SW 1271 (cell line): ENCODE measurements at regions not wholly inside any gene's neighbourhood (a gene's known extent, or its start where the extent isn't known, plus 50 kb on each side); places are given as distances from the start of the nearest gene placed in this dataset.

Source experiments
- DNase-seq, 2 experiments: peaks; one replicate each; lab custom pipeline; 2025; lab: John Stamatoyannopoulos, UW

DNA sequence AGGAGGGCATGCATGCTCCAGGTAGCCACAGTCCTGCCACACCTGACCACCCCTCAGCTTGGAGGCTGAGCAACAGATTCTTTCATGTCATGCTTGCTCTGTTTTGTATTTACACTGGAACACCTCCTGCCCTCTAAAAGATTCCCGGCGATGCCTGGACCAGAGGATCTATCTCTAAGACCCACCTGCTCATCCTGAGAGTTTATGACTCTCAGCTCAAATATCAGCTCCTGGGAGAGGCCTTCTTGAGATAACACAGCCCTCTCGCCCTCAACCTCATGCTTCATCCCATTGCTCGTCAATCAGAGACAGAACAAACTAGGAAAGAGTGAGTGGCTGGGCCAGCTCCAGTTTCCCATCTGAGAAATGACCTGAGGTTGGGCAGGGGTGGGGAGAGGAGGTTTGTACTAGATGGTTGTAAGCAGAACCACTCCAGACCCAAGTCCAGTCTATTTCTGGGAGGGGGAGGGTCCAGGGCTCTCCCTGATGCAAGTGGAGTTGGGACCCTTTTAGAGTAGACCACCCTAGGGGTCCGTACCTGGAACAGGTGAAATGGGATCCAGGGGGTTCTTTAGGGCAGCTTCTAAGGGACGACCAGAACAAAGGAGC, 524.5 kb downstream of the MATN1 start:
- DNase-seq = no peak

DNA sequence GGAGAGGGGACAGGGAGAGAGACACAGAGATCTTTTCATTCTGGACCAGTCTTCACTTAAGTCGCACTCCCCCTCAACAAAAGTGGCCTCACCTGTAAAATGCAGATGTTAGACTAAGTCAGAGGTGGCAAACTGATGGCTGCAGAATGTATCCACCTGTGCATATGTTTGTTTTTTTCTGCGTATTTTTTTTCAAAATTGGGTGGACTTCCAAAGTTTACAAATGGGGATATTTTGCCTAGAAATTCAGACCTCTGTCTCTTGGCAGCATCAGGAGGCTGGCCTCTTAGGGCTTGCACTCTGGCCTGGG, 525.0 kb downstream of the MATN1 start:
- no peak for DNase-seq

DNA sequence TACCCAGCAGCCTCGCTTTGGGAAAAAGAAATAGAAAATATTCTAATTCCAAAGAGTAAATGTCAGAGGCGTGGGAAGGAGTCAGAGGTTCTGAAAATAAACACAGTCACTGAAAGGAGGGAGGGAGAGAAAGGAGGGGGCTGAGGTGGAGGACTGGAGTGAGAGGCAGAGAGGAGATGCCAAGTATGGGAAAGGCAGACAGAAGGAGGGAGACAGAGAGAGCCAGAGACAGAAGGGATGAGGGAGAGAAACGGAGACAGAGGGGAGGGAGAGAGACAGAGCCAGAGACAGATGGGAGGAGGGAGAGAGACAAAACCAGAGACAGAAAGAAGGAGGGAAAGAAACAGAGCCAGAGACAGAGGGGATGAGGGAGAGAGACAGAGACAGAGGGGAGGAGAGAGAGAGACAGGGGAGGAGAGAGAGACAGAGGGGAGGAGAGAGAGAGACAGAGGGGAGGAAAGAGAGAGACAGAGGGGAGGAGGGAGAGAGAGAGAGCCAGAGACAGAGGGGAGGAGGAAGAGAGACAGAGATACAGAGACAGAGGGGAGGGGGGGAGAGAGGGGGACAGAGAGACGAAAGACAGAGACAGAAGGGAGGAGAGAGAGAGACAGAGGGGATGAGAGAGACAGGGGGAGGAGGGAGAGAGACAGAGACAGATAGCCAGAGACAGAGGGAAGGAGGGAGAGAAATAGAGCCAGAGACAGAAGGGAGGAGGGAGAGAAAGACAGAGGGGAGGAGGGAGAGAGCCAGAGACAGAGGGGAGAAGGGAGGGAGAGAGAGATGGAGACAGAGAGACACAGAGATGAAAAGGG, 525.5 kb downstream of the MATN1 start:
- DNase-seq = no peak

DNA sequence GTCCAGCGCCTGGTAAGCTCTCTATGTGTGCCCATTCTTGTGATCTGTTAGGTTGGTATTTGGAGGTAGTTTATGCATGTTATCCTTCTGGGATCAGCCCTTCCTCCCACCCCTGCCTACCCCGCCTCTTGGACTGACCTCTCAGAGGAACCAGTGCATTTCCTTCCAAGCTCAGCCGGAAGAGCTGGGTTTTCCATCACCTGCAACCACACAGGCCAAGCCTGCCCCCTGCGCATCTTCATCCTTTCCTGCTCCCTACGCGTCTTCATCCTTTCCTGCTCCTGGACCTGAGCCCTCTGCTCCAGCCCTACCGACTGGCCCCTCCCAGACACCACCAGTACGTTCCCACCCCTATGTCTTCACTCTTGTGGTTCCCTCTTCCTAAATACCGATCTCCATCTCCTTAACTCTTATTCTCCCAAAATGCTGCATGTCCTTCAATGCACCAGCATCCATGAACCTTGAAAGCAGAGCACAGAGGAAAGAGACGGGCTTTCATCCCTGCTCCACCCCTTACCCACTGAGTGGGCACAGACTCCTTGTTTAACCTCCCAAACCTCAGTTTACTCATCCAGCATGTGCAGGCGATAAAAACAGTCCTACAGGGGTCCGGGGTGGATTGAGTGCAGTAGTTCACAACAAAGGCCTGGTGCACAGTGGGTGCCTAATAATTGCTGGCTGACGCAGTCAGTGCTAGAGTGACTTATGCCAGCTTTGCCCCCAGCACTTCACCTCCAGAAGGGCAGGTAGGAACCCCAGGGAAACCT, 526.3 kb downstream of the MATN1 start:
- no peak for DNase-seq

DNA sequence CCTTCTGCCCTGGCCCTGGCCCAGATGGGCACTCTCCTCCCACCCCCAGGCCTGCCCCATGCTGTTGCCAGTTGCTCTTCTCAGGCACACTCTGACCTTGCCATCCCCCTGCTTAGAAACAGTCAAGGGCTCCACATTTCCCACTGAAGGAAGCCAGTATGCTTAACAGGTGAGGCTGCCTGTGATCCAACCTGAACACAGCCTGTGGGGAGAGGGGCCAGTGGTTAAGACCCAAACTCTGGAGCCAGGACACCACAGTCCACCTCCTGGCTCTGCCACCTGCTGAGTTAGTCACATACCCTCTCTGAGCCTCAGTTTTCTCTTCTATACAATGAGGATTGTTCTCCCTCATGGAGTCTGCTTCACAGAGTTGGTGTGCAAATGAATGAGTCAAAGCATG, 526.9 kb downstream of the MATN1 start:
- no peak for DNase-seq

DNA sequence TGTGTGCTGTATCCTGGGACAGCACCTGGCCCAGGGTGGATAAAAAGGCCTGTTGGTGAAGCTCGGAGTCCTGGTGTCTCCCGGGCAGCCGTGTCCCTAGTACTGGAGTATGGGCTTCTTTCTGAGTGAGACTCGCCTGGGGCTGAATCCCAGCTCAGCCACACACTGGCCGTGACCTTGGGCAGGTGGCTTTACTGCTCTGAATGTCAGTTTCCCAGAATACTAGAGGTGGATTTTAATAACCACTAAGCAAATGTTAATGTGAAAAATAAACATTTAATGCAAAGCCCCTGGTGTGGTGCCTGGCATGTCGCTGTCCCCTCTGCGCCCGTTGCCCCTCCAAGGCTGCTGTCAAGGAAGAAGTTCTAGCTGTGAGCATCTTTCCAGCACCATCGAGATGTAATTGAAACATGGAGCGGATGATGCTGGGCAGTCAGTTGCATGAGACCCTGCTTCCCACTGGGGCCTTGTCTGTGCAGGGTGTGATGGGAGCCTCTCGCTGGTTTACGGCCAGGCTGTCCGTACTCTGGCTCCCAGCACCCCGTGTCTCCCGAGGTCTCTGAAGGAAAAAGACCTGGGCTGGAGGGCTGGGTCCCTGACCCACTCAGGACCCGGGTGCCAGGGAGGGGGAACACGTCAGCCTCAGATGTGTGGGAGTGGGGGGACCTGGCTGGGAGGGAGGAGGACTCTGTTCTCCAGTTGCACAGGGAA, 527.8 kb downstream of the MATN1 start:
- no peak for DNase-seq

DNA sequence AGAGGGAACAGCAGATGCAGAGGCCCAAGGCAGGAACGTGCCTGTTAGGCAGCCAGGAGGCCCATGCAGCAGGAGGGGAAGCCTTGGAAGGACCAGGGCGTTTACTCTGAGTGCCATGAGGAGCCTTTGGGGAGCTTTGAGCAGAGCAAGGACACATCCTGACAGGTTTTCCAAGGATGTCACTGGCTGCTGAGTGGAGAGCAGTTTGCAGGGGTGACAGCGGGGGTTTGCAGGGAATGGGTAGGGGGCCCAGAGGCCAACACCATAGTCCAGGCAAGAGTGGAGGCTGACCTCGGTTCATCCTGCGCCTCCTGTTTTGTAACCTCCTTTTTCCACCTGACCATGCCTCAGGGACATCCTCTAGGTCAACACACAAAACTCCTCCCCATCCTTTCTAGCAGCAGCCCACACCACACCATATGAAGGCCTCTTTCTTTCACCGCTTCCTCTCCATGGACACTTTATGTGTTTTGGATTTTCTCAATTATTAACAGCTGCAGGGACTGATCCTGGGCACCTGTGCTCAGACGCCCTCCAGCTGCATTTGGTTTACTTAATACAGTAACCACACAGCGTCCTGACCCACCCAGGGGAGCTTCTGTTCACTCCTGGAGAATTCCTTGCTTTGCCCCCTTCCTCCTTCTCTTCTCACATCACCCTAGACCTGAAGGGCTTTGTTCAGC, 528.5 kb downstream of the MATN1 start:
- DNase-seq = no peak

DNA sequence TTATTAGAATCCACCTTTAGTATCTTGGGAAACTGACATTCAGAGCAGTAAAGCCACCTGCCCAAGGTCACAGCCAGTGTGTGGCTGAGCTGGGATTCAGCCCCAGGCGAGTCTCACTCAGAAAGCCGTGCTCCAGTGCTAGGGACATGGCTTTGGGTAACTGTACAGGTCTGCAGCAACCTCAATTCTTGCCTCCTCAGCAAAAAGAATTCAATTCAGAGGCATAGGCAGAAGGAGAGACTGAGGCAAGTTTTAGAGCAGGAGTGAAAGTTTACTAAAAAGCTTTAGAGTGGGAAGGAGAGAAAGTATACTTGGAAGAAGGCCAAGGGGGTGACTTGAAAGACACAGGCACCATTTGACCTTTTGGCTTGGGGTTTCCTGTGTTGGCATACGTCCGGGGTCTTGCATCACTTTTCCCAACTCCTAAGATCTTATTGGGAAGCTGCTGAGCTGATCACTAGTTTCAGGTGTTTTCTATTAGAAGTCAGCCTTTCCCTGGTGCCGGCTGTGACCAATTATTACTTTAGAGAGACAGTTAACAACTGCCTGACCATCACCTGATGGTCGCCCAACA, 529.3 kb downstream of the MATN1 start:
- DNase-seq = no peak

DNA sequence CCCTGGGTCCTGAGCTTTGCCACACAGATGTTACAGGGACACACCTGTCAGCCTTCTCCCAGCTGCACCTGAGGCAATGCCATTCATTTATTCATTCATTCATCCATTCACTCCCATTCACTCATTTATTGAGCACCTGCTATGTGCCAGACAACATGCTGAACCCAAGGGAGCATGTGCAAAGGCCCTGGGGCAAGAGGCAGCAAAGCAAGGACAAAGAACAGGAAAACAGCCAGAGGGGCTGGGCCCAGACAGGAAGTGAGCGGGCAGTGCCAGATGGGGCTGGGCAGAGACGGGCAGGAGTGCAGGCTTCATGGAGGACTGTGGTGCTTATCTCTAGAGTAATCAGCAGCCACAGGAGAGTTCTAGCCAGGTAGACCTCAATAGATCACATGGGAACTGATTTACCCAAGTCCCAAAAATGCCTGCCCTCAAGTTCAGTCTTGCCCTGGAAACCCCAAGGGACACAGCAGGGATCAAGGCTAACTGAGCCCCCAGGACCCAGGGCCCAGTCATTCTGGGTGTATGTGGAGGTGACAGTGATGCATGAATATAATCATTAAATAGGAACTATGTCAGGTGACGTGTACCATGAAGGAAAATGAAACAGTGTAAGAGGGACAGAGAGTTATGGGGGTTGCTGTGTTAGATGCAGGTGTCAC, 530.3 kb downstream of the MATN1 start:
- DNase-seq = no peak

DNA sequence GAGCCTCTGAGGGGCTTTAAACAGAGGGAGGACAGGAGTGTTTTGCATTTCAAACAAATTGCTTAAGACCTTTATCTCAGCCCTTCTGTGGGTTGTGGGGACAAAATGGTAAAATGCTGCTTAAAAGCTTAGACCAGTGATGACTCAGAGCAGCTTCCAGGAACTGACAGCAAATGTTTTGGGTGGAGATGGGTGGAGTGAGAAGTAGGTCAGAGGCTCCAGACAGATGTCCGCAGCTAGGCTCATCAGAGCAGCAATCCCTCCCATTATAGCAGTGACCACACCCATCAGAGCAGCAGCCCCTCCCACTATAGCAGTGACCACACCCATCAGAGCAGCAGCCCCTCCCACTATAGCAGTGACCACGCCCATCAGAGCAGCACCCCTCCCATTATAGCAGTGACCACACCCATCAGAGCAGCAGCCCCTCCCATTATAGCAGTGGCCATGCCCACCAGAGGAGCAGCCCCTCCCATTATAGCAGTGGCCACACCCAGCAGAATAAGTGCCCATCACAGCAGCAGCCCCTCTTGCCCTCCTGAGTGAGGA, 532.2 kb downstream of the MATN1 start:
- peak; percentile 6 to 46 for DNase-seq

DNA sequence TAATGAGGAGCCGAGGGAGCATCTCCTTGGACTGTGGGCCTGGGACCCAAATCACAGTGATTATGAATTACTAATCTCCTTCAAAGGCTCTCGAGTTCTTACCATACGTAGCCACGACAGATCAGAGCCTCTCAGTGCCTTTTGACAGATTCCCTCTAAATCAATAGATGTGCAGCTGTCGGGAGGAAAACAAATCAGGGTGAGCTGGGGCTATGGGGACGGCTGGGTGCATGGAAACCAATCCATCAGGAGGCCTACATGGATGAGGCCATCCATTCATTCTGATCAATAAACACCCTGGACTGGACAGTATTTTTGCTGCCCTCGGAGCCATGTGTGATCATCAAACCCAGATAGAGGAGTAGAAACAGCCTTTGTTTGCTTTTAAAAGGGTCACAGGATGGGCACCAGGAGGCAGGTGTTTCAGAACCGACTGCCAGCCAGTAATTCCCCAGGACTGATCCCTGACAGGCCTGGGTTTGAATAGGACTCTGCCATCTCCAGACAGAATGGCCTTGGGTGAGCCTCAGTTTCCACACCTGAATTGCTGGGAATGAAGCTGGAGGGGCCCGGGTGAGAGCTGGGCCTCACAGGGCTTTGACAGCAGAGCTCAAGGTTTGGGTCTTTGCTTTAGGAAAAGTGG, 532.8 kb downstream of the MATN1 start:
- no peak for DNase-seq

DNA sequence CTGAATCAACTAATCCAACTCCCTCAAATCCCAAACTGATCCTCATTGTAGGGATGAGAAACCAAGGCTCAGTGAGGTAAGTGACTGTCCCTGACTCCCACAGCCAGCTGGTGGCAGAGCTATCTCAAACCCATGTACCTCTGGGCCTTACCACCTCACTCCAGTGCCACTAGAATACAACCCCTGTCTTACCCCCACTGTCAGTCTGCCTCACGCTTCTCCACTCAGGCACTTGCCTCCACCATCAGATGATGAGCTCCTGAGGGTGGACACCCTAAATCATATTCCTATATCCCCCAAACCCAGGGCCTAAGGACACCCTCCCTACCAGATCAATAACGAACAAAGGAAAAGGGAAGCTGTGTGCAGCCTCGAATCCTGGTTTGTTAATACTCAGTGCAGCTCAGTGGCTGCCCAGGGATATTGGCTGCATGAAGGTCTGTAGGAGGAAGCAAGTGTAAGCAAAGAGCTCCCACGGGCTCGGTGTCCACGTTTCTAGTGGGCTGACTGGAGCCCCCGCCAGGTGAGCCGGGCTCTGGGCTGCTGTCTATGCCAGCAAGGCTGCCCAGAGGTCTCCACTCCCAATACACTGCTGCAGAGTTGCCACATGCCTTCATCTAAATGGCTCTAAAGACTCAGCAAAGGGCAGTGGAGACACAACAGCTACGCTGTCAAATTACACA, 533.4 kb downstream of the MATN1 start:
- DNase-seq = no peak

DNA sequence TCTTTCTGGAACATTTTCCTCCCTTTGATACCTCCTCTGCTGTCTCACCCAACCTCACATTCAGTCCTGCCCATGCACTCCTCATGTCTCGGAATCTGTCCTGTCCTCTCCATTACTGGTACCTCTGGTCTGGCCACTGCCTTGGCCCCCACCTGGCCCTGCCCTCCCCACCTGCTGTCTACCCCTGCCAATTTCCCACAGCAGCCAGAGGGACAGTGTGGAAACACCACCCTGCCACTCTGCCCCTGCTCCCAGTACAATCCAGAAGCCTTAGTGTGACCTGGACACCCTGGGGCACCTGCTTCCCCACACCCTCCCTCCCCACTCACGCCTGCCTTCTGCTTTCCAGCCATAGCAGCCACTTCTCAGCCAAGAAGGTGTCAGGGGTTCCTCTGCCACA, 534.4 kb downstream of the MATN1 start:
- DNase-seq = no peak

DNA sequence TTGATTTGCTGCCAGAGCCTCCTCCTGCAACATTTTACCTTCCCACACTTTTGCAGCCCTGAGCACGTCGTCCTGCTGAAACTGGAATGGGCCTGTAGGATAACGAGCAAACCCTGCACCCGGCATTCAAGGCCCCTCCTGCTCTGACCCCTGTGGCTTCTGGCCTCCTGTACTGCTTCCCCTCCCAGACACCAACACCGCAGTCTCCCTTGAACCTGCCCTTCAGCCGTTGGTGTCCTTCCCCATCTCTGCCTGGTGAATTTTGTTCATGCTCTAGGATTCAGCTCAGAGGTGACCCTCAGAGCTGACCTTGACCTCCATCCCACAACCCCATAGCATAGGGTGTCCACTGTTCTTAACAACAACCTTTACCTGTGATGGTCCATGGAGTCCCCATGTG, 535.1 kb downstream of the MATN1 start:
- no peak for DNase-seq

DNA sequence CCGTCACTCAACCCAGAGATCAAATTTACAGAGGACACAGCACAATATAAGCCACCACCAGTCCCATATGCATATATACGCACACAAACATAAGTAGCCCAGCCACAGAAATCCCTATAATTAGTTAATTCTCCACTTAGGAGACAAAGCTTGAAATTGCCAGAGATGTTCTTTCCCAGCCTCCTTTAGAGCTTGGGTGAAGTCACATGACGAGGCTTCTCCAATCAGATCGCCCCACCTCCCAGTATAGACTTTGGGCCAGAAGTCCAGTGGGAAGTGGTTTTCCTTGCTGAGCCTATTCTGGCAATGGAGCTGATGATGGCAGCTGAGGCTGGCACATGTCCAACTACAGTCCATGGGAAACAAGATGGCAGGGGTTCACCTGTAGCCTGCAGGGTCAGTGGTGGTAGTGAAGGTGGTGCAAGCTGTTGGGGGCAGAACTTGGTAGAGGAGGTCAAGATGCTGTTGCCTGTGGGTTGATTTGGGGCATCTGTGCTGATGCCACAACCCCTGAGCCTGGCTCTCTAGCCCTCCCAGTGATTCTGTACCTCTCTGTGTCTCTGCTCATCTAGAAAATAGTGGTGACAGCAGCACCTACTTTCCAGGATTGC, 535.9 kb downstream of the MATN1 start:
- no peak for DNase-seq

DNA sequence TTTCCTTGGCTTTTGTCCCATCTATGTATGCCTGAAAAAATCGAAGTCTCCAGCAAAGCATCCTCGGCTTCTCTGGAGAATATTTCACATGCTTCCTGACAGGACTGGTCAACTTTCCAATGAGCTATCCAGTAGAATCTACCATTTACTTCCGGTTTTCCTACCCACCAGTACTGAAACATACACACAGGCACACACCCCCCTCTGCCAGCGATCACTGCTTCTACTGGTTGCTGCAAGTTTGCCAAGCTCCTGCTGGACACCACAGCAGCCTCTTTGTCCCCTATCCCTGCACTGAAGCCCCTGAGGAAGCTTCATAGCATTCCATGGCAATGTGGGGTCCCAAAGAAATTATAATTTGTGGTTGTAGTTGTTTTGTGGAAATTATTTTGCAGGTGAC, 536.8 kb downstream of the MATN1 start:
- DNase-seq = no peak

DNA sequence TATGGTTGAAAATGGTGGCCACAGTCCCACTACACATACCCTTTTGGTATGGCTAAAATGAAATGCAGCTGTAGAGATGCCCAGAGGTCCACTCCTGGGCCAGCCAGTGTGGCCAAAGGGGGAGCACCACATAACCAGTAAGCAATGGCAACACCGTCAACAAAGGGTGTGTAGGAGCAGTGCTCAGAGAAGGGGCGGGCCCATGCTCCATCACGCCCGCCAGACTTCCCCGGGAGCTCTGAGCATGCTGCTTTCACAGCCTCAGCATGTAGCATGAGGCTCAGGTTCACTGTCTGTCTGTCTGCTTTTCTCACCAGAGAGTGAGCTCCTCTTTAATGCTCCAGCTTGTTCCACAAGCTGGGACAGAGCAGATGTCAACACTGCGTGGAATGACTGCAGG, 537.6 kb downstream of the MATN1 start:
- no peak for DNase-seq

DNA sequence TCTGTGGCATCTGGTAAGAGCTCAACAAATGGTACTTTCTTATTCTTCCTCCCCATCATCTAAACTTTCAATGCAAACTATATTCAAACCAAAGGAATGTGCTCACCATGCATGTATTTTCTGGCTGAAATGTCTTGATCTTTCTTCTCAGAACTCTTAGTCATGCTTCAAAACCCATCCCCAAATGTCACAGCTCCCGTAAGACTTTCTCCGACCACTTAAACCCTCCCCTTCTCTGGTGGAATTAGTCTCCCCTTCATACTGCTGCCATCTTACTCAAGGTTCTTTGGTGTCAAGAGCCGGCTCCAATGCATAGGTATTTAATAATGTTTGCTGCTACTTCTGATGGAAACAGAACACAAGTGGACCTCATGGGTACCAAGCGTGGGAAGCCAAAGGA, 538.1 kb downstream of the MATN1 start:
- no peak for DNase-seq

DNA sequence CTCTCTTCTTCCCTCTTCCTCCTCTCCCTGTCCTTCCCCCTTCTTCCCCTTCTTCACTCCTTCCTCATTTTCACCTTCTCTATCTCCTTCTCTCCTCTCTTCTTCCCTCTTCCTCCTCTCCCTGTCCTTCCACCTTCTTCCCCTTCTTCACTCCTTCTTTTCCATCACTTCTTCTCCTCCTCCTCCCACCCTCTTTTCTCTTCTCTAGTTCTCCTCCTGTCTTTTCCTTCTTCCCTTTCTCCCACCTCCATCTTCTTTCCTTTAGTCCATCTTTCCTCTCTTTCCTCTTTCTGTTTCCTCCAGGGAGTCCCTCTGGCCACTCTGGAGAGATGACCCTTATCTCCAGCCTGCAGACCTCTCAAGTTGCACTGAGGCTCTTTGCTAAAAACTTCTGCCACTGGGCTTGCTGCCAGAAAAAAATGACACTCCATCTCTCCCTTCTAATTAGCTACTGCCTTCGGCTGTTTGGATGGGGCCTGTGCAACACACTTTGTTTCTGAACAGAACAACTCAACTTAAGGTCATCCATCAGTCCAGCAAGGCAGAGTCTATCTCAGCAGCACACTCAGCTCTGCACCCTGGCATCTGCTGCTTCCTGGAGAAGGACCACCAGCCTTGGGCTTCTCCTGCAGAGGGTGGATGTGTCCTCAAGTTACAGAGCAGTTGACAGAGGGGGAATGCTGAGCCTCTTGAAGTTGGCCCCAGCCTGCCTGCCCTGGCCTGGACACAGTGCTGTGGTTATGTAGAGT, 538.8 kb downstream of the MATN1 start:
- DNase-seq = no peak
